Medulla oblongata (tissue), 1 donor: ENCODE measurements at regions not wholly inside any gene's neighbourhood (a gene's known extent, or its start where the extent isn't known, plus 50 kb on each side); places are given as distances from the start of the nearest gene placed in this dataset.
"Not testable (repeated sequence)": the region's sequence is repeated elsewhere in the genome, so short reads cannot be mapped to it uniquely, and the experiment has no call there.

Experiments used
- DNase-seq: peaks from one replicate; pipeline ENCODE4 v3.0.0-alpha.2; 2015; ENCODE audit errors: extremely low spot score

DNA sequence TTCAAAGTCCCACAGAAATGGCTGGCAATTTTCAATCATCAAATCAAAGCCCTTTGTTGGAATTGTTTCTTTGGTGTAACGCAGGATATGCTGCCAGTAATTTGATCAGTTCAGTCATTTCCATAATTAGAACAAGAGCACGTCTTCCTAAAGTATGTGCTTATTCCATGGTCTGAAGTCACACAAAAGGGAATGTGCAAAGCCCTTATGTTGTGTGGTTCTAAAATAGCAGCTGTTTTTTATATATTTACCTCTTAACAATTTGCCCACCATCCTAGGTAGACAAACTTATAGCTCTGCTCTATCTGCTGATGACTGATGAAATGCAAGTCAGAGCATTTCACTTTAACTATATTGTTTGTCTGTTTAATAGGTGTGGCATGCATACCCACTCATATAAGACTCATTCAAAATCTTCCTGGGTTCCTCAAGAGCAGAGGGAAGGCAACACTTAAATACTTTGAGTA is 176.1 kb upstream of the SLC38A2 start:
- no peak for DNase-seq

DNA sequence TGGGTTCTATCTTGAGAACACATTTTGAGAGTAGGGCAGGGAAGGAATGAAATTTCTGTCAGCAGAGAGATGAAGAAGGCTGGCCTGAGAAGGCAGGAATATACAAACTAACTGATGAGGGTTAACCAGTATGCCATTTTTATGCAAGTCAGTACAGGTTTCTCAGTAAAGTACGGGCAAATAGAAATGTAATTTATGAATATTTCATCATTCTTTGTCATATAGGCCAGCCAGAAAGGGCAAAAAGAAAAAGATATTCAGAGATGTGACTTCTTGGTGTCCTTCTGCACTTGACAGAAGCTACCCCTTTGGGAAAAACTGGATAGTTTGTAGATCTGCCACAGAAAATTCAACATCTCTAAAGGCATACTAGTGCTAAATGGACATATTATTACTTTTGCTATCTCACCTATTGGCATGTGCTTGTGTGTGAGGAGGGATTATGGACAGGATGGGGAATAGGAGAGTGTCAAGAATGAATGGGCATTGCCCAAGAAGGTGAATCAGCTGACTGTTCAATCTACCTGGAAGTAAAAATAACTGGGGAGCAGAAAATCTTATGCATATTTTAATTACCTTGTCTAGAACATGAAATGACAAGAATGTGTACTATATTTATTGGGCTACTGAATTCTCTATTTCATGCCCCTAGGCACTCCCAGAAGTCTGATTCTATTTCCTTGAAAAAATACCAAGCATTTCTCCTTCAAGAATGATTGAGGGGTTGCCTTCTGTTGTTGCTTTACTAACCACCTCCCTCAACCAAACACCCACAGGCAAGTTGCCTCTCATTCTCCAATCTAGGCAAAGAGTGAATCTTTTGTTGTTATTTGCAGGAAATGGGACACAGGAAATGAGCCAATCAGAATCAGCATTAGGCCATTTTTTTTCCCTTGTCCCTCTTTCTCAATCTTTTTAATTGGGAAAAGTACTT is 175.1 kb upstream of the SLC38A2 start:
- DNase-seq: no peak

DNA sequence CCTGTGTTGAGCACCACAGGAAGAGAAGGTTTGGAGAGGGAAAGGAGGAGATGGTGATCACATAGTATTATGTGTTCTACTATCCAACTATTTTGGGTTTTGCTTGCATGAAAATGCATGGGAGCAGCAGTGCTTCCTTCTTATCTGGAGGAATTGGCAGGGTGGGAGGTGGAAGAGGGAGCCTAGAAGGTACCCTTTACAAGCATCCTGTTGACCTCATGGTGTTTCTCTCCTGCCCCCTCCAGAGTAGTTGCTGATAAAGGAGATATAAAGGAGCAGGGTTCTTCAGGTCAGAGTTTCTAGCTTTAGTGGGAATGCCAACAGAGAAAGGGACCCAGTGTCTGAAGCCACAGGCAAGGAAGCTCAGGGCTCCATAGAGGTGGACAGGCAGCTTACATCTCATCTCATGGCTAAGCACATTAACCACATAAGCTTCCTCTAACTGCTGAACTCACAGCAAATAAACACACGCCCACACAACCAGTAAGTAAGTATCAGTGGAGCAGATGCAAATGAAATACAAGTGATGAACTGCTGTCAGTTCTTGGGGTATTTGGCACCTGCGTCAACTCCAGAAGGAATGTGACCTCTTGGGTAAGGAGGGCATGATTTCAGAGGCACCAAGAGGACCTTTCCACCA is 174.2 kb upstream of the SLC38A2 start:
- no peak for DNase-seq

DNA sequence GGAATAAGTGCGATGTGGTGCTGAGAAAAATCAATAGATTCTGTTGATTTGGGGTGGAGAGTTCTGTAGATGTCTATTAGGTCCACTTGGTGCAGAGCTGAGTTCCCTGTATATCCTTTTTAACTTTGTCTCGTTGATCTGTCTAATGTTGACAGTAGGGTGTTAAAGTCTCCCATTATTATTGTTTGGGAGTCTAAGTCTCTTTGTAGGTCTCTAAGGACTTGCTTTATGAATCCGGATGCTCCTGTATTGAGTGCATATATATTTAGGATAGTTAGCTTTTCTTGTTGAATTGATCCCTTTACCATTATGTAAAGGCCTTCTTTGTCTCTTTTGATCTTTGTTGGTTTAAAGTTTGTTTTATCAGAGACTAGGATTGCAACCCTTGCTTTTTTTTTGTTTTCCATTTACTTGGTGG is 170.8 kb upstream of the SLC38A2 start:
- DNase-seq: not testable (repeated sequence)

DNA sequence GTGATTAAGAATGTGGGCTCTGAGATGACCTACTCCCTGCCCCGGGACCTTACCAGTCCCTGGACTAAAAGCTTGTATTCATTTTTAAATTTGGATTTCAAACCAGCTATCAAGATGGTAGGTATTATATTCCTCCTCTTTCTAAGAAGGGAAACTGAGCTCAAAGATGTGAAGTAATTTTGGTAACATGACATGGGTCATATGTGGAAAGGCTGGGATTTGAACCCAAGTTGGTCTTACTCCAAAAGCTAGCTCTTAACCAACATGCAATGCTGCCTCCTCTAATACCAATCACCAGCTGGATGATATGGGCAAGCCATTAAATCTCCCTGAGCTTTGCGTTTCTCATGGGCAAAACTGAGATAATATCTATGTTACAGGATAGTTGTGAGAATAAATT is 166.4 kb upstream of the SLC38A2 start:
- no peak for DNase-seq

DNA sequence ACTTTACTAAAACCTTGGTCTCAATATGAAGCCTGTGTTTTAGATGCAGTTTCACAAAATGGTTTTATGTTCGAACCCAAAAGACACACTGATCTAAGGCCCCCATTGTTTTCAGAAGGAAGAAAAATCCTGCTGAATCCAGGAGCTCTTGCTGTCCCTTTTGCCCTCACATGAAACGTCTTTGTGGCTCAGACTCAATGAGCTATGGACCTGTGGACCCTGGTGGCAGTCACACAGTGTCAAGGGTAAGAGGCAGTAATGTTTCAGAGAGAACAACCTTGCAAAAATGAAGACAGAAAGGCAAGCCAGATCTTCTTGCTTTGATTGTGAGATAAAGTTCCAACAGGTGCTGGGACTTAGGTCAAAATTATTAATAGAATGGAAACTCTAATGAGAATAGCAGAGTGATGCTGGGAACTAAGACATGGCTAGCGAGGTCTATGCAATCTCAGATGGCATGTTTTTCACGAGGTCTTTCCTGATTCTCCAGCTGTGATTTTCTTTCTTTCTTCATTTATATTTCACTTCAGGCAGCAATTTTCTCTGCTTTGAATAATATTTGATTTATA is 164.9 kb upstream of the SLC38A2 start:
- no peak for DNase-seq

DNA sequence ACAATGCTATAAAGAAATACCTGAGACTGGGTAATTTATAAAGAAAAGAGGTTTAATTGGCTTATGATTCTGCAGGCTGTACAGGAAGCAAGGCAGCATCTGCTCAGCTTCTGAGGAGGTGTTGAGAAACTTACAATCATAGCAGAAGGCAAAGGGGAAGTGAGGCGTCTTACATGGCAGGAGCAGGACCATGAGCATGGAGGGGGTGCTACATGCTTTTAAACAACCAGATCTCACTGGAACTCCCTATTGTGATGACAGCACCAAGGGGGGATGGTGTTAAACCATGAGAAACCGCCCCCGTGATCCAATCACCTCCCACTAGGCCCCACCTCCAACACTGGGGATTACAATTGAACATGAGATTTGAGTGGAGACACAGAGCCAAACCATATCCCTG is 163.7 kb upstream of the SLC38A2 start:
- DNase-seq: not testable (repeated sequence)

DNA sequence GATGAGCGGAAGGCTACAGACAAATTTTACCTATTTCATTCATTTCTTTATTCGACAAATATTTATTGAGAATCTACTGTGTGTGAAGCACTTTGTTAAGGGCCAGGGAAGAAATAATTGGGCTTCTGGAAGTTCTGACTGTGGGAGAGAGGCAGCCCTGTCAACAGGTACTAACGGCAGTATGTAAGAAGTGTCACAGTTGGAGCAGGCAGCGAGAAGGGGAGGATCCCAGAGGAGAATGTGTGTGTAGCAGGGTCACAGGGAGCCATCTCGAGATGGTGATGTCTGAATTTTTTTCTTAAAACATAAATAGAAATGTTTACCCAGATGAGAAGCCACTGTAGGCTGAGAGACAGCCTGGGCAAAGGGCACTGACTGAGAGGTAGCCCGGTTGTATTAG is 163.3 kb upstream of the SLC38A2 start:
- no peak for DNase-seq

DNA sequence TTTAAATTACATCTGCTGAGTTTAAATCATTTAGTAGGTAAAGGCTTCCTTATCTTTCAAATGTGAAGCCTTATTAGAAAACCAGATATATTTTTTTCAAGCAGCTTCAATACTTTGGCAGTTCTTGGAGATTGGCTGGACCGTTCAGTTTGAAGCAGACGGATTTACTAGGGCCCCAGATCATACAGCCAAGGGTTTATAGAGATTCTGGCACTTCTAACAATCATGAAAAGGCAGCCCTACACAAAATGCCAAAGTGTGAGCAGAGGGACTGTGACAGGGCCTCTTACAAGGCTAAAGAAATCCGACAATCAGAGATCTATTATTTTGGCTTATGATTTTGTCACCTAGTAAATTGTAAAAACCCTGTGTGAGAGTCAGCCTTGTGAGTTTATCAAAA is 162.8 kb upstream of the SLC38A2 start:
- DNase-seq: no peak

DNA sequence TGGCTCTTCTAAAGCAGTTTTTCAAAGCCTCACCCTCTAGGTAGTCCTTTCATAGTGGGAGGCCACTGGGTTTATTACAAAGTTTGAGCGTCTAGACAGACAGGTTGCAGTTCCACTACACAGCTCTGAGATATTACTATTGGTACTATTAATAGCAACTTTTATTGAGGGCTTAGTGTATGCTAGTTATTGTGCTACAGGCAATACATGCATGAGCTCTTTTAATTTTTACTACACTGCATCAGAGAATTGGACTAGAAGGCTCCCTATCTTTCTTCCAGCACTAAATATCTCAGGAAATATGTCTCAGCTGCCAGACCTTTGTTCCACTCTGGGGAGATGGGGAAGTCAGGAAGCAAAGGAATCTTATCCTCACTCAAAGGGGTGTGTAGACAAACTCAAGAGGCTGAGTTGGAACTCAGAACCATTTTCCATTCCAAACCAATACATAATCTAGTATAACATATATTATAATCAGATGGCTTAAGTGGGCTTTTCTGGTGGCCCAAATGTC is 161.8 kb upstream of the SLC38A2 start:
- DNase-seq: no peak

DNA sequence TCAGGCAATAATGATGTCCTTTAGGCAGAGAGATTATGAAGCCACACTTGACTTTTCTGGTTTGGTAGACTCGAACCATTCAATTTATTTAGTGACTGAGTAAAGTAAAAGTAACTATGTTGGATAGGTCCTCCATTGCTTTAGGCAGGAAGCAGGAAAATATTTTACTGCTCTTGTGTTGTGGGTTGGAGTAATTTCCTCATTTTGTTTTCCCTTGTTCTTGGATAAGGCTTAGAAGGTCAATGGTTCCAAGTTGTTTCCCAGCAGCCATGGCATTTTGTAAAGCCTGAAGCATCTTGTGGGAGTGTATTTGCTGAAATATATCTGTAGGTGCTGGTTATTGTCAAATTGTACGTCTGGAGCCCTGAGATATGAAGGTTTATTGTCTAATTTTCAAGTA is 161.2 kb upstream of the SLC38A2 start:
- DNase-seq: no peak

DNA sequence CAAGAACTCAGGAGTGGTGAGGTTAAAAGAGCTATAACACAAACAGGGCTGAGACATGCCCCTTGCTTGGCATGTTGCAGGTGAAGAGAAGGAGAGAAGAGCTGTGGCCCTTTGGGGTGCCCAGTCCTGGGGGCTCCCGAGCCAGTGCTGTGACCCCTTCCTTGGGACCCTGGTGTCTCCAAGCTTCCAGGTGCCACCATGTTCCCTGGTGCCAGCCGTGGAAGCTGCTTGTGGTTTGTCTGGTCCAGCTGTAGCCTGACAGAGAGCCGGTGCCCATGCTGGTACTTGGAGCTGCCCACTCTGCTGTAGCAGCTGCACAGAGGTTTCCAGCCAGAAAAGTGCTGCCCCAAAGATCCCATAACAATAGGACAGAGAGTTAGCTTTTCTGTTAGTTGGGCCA is 159.2 kb upstream of the SLC38A2 start:
- DNase-seq: no peak

DNA sequence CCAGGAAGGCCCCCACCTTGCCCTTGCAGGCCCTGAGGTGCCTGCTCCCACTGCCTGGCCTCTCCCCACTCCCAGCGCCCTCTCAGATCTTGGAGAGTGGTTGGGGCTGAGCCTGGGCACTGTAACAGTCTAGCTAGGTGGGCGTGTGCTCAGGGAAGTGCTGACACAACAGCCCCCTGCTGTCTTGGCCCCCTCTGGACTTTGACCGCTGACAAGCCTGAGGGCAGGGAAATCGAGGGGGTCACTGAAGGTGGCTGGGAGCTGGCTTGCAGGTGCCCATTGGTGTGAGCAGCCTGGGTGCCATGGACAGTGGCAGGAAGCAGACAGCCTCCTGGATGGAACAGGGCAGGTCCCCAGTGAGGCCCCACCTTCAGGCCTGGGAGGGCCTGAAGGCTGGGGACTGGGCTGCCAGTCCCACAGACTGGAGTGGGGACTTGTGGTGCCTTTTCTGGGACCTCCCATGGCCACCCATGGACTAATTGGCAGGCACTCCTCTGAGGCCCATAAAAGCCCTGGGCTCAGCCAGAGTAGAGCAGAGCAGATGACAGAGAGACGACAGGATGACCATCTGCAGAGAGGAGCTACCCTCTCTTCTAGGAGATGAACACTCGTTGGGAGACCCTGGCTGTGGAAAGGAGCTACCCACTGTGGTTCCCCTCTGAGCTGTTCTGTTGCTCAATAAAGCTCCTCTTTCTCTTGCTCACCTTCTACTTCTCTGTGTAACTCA is 158.6 kb upstream of the SLC38A2 start:
- no peak for DNase-seq

DNA sequence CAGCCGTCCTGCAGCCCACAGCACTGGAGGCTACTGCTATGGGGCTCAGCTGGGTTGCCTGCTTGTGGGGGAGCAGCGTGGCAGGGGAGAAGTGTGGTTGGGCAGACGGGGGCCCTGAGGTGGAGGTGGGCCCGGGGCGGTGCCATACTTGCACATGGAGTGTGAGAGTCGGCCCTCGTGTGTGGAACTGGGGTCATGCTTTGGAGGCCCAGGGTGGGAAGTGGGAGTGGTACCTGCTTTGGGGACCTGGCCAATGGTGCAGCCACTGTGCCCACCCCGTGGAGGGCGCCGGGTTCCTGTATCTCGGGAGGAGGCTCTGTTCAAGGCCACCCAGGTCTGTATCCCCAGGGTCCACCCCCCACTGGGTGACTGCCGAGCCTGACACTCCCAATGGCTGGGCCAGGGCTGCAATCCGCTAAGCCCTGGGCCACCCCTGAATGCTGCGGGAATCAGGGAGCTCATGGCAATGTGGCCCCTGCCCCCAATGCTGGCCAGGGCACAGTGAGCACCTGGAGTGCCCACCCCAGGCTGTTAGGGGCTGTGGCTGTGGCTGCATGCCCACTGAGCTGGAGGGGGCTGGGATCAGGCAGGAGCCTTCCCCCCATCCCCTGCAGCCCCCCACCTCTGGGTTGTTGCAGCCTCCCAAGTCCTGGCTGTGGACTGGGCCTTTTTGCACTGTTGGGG is 157.9 kb upstream of the SLC38A2 start:
- DNase-seq: no peak

DNA sequence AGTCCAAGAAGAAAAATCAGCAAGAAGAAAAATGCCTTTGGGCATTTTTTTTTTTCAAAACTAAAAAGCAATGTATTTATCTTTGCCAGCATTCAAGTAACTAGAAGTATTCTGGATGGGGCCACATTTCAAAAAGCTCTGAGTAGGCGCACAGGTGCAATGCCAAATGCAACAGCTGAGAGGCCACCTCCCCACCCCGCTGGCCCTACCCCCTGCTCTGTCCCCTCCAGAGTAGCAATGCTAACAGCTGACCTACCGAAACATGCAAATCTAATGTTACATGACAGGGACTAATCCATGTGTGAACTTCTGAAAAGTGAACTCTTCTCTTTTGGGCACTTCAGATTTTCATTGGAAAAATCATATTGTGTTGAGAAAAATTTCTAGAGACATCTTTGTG is 153.7 kb upstream of the SLC38A2 start:
- DNase-seq: no peak

DNA sequence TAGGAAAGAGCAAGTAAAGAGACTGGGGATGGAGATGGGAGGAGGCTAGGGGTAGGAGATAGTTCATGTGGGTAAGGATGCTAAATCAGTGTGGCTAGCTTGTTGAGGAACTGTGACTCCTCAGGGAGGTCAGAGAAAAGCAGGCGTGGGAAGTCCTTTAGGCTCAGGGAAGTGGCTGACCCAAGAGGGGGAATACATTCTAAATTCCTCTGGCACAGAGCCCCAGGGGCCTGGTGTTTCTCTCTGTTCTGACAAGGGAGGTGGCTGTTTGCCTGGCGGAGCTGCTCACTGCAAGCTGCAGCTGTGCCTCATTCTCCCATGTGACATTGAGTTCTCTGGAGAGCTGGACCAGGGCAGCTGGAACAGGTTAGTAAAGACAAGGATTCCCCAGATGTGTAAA is 152.2 kb upstream of the SLC38A2 start:
- DNase-seq: peak; percentile 9

DNA sequence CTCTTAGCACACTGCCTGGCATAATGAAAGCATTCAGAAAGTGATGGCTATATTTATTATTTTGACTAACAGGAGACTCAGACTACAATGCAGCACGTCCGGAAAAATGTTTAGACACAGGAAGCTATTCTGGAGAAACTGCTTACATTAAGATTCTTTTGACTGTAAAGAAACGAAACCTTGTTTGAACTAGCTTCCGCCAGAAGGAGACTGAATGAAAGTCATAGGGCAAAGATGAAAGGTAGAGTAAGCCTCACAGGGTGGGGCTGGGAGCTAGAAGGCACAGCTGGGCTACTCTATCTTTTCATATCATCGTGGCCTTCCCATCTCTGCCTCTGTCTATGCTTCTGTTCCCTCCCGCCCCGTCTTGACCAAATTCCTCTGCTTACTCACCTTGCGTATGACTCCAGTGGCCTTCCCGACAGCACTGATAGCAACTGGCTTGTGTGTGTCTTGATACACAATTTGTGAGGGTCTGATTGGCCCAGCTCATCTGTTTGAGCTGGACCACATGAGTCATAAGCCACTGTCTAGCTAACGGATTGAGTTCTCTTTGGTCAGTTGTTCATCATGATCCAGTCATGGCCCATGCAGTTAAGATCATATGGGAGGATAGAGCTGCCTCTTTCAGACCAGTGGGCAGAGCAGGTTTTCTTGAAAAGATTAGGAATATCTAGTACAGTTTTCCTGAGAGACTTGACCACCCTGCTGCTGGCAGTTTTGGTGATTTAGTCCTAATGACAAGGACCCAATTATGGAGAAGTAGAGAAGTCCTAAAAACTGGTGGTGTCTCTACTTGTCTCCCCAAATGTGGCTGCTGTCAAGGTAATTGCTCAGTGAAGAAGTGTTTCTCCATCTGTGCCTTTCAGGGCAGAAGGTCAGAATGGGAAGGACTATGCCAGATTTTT is 151.5 kb upstream of the SLC38A2 start:
- no peak for DNase-seq

DNA sequence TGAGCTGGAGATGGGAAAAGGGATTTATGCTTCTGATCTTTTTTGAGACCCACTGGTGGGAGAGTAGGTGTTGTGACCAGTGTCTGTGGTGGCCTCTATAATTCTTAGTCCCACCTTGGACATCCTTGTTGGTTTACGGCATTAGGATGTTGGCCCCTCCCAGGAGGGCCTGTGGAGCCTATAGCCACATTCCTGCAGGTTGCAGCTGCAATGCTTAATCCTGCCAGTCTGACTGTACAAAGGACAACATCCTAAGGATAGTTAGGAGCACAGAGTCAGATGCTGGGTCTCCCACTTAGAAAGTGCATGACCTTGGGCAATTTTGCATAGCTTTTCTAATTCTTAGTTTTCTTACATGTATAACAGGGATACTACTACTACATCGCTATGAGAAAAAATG is 150.9 kb upstream of the SLC38A2 start:
- no peak for DNase-seq

DNA sequence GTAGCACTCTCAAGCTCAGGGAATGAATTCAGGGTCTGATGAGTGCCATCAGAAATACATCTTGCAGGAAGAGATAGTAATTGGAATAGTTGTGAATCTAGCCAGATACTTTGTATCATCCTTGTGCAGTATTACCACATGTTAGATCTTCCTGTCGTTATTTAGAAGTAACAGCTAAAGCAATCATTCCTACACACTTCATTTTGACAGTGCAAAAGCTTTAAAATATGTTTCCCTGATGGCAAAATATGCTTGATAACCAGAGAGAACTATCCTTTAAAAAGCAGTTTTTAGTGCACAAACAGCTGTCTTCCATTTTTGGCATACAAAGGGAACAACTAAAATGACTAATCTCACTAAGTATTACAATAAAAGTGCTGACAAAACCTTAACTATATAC is 149.5 kb upstream of the SLC38A2 start:
- no peak for DNase-seq

DNA sequence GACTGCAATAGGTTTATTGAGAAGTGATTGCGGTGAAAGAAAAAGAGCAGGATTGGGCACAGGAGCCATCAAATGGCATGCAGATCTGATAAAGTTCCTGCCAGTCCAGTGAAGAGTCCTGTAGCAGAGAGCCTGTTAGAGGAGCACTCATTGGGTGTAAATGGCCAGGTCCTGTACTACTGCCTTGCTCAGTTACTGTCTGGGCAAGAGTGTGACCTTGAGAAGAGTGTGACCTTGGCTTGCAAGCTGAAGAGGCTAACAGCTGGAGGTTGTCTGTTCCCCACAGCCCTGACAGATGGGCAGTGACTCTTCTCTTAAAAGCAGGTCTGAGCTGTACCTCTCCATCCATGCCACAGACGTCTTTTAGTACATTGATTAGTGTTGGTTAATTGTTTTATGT is 148.6 kb upstream of the SLC38A2 start:
- DNase-seq: no peak
